ENCODE measurements at regions not wholly inside any gene's neighbourhood (a gene's known extent, or its start where the extent isn't known, plus 50 kb on each side); places are given as distances from the start of the nearest gene placed in this dataset.

DNA sequence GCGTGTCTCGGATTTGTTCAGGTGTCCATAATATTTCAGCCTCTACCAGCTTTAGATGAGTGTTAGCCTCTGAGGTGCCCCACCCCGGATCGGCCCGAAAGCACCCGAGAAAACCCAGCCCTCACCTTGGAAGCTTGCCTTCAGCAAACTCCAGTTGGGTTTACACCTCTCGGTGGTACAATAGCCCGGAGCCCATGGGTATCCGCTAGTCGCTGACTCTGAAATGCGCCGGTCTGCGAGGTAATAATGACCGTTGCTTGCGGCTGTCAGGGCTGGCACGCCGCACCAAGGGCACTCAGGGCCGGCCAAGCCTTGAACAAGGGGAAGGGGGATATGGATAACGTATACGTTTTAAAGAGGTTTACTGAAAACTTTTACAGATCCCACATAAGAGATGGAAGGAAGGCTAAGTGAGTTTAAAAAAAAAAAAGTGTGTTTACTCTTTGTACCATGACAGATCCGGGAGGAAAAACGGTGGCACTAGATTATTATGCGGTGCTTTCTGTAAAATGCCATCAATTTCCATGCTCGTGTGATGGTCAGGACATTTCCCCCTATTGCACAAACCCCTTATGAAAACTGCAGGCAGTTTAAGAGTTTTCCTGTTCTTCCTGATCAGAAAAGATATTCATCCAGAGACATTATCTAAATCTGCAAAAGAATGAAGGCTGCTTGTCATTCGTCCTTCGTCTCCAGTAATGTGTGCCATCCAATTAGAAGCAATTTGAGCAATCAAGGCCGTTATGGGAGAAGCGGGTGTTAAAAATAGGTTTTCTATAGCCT lies 124.2 kb downstream of the TMEM161B start:
- no peak for DNase-seq (ENCODE audit: low read depth in 2 of 2)

DNA sequence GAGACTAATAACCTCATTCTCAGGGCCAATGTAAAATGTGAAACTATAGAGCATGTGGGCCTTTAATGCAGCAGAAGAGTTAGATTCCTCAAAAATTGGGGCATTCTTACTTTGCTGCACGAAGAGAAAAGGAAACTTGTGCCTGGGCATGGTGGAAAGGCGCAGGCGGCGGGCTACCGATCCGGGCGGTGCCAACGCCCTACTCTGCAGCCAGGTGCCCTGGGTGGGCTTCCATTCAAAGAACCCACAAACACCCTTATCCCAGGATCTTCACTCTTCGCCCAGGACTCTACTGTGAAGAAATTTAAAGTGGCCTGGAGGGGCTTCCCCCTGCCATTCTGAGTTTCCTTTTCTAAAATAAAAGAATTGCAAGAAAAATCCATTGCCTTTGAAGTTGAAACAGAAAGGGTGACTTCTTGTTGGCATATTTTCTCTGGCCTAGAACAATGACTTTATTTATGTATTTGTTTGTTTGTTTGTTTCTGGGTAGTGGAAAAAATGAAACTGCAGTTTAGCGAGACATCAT lies 124.9 kb downstream of the TMEM161B start:
- DNase-seq (ENCODE audit: low read depth in 2 of 2), result no peak

DNA sequence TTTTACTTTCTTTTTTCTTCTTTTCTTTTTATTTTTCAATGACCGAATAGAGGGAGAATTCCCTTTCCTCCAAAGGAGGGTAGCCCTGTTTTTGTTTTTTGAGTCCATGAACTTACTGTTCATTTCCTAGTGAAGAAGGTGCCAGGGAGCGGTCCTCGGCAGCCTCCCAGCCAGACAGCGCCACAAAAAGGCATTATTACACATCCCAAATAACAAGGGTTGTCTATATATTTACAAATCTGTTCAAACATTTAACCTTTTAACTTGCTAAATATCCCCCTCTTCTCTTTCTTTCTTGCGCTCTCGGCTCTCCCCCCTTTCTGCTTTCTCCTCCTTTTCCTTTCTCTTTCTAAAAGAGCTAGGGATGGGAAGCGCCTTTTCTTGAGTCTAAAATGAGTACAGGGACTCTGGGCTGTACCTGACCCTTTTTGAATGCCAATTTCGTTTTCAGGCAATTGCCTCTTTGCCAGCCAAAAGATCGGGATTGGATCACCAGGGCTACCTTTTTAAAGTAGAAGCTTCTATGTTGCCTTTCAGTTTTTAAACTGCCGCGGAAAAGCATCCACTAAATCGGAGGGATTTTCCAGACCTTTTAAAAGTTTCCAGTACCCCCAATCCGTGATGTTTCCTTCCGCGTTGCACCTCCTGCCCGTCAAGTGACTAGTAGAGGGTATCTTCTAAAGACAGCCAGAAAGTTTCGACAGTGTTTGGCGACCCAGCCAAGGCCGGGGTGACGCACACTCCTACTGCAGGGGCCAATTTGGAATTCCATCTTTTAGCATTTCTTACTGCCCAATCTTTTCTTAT lies 125.6 kb downstream of the TMEM161B start:
- DNase-seq (ENCODE audit: low read depth in 2 of 2), result no peak

DNA sequence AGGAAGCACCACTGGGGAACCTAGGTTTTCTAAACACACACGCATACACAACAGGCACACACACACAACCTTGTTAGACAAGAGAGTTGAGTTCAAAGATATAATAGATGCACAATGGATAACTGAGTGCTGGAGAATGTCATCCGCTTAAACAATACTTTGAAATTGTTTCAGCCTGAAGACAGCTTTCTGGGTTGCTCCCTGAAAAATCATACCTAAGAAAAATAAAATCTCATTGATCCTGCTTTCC lies 126.1 kb downstream of the TMEM161B start:
- no peak for DNase-seq (ENCODE audit: low read depth in 2 of 2)

DNA sequence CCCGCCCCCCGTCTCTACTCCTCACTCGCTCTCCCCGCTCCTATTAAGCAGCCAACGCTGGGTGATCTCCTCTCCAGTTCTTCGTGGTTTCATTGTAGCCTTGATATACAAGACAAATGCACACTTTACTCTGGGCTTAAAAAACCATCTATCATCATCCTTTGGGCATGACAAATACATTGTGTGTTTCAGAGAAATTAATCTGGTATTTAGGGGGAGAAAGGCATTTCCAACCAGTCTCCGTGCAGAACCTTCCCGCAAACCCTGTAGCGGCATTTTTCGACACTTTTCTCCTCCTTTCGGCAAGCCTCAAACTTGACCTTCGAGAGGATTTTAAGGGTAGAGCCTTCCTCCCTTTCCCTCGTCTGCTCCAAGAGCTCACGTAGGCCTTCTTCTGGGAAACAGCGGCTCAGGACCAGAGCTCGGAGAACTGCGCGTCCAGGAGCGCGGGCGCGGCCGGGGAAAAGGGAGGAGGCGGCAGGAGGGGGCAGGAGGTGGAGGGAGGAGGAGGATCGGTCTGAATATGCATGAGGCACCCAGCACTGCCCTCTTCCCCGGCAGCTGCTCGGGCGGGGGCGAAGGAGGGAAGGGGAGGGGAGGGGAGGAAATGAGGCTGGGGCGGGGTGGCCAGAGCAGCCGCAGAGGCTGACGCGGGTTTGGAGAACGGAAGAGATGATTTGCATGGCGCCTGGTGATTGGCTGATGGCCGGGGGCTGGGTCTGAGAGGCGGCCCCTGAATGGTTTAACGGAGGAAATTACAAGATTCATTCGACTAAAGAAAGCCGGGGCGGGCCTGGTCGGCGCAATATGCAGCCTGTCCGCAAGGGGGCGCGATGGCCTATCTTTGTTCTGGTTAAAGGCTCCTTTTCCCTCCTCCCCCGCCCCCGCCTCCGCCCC lies 127.5 kb downstream of the TMEM161B start:
- DNase-seq (ENCODE audit: low read depth in 2 of 2), result peak; percentile 45 to 70

DNA sequence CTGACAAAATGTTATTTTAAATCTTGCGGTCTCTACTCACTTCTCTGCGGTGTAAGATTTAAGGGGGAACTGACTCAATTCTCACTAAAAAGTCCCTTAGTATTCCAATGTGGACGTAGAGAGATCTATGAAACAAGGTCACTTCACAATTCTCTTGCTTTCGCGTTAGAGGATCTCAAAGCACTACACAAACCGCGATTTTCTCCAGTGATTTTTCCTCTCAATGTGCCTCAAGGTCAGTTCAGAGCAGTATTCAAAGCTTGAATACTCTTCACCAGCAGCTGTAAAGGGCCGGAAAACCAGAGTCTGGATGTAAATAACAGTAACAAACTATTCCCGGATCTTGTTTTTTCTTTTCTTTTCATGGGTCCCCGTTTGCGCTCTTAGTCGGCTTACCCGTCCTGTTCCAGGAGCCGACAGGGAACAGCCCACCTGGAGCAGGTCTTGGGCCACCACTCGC lies 128.2 kb downstream of the TMEM161B start:
- DNase-seq (ENCODE audit: low read depth in 2 of 2), result no peak

DNA sequence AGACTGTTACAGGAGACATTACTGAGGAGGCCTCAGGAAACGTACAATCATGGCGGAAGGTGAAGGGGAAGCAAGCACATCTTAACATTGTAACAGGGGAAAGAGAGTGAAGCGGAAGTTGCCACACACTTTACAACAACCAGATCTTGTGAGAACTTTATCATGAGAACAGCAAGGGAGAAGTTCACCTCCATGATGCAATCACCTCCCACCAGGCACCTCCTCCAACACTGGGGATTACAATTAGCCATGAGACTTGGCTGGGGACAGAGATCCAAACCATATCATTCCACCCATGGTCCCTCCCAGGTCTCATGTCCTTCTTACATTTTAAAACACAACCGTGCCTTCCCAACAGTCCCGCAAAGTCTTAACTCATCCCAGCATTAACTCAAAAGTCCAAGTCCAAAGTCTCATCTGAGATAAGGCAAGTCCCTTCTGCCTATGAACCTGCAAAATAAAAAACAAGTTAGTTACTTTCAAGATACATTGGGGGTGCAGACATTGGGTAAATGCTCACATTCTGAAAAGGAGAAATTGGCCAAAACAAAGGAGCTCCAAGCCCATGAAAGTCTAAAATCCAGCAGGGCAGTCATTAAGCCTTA lies 138.3 kb downstream of the TMEM161B start:
- DNase-seq (ENCODE audit: low read depth in 2 of 2), result no peak

DNA sequence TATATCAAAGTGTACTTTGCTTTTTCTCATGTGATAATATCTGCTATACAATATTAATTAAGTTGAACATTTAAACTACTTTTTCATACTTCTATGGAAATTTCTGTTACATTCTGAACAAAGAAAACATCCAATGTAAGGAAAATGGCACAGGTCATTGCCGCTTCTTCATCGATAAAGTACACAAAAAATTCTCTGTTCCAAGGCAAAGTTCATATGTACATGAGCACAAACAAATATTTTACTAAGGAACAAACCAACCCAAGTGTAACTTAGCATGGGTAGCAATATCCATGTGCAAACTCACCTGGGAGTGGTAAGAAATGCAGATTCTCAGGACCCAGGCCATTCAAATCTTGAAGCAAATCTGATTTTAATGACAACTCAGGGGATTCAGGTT lies 139.8 kb downstream of the TMEM161B start:
- DNase-seq (ENCODE audit: low read depth in 2 of 2), result no peak

DNA sequence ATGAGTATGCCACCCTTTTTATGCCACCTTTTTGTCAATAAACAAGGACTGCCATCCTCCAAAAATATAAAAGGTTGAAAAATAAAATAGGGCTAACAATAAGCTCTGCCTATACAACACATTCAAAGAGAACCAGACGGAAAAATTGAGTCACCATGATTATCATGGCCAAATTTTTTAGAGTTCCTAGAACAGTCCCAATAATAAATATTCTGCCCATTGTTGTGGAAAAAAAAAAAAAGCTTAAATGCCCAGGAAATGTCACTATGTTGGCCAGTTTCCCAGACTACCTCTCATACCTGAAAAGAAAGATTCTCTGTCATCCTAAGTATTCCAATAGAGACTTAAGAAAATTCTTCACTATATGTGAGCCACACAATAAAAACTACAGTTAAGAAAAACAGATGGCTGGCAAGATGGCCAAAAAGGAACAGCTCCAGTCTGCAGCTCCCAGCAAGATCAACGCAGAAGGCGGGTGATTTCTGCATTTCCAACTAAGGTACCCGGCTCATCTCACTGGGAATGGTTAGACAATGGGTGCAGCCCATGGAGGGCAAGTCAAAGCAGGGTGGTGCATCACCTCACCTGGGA lies 149.0 kb downstream of the TMEM161B start:
- DNase-seq (ENCODE audit: low read depth in 2 of 2), result no peak

DNA sequence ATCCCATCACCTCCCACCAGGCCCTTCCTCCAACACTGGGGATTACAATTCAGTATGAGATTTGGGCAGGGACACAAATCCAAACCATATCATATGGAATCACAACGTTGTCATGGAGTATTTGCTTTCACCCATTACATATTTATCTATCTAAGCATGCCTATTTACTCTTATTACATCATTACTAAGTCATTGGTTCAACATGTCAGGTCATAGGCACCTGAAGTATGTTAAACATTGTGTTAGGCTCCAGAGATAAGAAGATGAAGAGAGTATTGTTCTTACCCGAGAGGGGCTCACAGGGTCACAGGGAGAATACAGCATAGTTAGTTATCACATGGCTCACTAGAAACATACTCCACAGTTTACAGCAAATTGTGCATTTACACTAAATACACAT lies 150.5 kb downstream of the TMEM161B start:
- DNase-seq (ENCODE audit: low read depth in 2 of 2), result no peak

DNA sequence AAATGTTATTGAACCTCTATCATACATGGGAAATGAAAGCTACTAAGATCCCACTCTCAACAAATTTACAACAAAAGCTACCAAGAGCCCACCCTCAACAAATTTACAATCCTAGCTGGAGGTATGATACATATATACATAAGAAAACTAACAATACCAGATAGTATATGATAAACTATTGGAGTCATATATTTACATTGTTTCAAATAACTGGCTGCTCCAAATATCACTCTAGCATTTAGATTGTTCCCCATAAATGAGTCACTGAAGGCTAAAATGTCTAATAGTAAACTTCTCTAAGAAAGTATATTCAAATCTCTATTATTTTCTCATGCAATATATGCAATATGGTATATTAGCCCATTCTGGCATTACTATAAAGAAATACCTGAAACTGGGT lies 151.1 kb downstream of the TMEM161B start:
- DNase-seq (ENCODE audit: low read depth in 2 of 2), result no peak

DNA sequence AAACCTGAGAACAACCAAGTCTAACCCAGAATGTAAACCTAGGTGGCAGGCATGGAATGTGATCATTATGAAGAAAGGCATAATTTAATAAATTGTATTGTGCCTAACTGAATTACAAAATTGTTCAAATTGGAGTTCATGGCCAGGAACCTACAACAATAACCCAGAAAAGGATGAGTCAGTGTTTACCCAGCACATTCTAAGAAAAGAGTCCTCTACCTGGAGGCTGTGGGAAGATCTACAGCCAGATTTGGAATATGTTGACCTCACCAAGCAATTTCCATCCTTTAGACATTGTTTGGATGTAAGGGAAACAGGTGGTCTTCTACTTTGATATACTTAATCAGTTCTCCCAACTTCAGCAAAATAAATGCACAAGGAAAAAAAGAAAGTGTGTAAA lies 152.2 kb downstream of the TMEM161B start:
- DNase-seq (ENCODE audit: low read depth in 2 of 2), result no peak

DNA sequence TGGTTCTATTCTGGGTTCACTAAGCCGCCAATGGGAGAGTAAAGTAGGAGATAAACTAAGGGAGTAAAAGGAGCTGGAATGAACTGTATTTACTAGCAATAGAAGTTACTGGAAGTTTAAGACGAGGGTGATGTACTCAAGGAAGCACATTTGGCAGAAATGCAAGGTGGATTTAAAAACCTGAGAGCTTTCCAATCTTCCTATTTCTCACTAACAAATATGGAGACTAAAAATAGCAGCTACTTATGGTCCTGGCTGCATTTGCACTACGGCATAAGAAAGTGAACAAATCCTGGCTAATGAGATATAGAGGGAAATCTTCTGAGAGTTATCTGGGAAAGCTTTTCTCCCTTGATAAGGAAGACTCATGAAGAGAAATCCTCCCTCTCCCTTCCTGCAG lies 153.4 kb downstream of the TMEM161B start:
- no peak for DNase-seq (ENCODE audit: low read depth in 2 of 2)

DNA sequence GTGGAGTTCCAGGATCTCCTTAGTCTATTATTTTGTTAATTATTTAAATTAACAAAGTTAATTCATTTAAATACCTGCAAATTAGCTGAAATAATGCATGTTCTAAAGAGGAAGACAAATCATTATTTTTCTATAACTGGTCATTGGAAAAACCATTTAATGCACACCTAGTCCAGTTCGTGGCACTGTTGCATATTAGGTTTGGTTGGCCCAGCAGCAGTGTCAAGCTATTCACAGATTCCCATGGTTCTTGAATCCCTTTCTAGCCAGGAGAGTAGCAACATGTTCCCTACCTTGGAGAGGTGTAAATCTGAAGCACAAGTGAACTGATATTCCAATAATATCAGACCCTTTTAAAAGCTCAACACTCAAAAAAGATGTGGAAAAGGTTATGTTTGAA lies 155.2 kb downstream of the TMEM161B start:
- DNase-seq (ENCODE audit: low read depth in 2 of 2), result no peak

DNA sequence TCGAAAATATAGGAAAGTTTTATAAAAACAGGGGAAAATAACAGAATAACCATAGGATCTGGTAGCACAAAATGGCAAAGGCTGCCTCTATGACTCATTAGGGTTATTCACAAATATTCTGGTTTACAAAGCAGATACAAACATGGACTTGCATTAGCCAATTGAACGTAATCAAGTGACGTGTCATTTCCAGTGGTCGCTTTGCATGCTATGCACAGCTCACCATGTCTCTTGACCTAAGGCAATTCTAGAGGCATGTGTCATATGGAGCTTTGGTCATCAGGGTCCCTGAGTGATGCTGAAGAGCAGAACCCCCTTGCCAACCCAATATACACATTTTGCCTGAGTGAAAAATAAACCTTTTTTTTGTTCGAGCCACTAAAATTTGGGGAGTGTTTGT lies 158.8 kb downstream of the TMEM161B start:
- no peak for DNase-seq (ENCODE audit: low read depth in 2 of 2)

DNA sequence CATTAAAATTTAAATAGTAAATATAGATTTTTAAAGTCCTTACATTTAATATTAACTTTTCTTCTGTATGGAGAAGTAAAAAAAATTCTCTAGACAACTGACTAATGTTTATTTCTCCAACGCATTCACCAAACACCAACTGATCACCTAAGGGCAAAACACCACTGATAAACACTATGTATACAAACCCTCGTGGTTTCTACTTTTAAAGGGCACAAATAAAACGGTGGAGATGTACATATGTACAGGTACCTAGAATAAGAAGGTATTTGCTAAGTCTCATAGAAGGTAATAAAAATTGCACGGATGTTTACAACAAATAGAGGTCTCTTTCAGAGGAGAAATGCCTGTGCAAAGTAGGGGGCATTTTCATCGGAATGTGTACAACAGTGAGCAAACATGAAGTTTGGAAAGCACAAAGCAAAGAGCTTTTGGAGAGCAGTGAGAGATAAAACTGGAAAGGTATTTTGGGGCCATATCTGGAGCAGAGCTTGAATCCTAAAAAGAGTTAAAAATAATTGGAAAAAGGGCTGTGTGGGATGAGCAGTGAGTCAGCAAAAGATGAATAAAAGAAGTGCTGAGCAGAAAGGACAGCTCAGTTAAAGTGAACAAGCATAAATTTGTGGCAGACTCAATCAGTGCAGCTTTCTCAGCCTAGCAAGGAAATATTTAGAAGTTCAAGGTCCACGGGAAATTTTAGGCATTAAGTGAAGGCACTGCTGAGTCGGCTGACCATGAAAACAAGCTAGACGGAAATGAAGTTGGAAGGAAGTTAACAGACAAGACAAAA lies 160.0 kb downstream of the TMEM161B start:
- DNase-seq (ENCODE audit: low read depth in 2 of 2), result no peak

DNA sequence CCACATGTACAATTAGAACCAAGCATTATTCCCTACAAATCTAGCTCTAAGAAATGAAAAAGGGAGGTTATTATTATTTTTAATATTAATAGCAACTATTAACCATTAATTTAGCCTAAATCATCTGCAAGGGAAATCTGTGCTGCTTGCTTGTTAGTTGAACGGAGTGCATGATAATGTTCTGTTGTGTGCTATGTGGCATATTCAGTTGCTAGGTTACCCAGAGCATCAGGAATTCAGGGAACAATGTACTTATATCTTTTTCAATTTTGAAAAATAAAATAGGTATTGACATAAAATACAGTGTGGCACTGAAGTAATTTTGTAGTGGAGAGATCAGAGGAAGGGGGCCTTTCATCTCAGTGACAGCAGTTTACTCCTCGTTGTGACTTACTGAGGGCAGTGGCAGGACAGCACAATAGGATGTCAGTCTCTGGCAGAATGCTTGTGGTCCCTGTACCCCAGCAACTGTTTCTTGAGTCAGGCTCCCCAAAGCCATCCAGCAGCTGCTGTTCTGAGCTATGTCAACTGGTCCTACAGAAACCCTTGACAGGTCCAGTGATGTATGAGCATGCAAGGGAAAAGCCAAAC lies 173.6 kb downstream of the TMEM161B start:
- no peak for DNase-seq (ENCODE audit: low read depth in 2 of 2)

DNA sequence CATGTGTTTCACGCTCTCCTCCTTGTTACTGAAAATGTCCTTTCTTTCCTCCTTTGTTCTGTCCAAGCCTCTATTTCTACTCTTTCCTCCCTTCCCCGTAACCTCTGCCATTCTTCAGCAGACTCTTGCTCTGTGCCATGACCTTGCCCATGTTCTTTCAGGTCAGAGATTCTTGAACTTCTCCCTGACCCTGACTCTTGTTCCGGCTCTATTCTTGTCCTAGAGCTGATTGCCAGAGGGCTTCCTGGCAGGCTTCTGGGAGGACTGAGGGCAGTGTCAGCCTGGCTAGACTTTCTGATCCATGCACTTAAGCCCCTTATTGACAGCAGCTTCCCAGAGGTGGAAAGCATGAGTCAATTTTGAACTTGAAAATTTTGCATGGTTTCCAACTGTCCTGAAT lies 174.2 kb downstream of the TMEM161B start:
- DNase-seq (ENCODE audit: low read depth in 2 of 2), result no peak

DNA sequence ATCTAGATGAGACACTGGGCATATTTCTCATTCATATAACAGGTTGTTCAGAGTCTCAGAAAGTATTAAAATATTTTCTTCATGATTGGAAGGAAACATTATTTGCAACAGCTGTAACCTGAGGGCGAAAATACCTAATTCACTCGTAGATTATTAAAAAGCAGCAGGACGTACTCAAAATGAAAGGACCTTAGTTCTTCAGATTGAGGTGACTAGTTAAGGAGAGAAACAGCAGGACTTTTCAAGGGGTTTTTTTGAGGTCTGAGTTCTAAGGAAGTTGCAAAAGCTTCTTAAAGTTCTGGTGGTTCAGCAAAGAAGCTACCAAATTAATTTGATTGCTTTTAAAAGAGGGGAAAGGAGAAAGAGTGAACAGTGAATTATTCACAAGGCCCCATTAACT lies 174.9 kb downstream of the TMEM161B start:
- DNase-seq (ENCODE audit: low read depth in 2 of 2), result no peak

DNA sequence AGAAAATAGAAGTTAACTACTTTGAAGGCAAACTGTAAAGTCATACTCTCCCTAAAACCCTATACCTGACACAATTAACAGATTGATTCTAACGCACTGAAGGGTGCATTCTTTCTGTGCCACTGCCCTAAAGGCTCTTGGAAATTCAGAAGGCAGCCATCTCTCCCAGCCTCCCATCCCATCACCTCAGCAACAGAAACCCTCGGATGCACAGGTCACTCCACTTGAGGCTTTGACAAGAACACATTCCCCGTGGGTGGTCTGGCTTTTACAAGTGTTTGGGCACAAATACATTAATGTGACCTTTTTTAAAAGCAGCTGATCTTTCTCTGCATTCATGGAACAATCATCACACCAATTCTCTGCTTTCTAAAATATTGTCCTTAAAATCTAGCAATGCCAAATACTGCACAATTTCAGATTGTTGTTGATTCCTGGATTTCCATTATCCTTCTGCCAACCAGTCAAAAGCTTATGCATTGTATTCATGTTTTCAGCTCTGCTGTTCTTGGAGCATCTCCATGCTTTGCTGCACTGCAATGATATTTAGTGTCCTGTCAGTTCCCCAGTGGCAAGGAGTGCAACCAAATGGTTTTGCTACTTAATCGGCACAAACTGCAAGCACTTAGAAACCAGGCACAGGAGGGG lies 175.6 kb downstream of the TMEM161B start:
- no peak for DNase-seq (ENCODE audit: low read depth in 2 of 2)

Data from stimulated activated CD4-positive, alpha-beta T cell treated with anti-CD3 and anti-CD28 coated beads, Interleukin-12 subunit alpha, Interleukin-12 subunit beta, amount 100 ng/mL, for 24 hours (primary cell).